H9 (cell line): ENCODE measurements at regions not wholly inside any gene's neighbourhood (a gene's known extent, or its start where the extent isn't known, plus 50 kb on each side); places are given as distances from the start of the nearest gene placed in this dataset.

Experiments used
- DNase-seq: peaks from one replicate; pipeline ENCODE4 v3.0.0-alpha.2; 2017
- H2AFZ ChIP-seq: one replicate; pipeline ENCODE4 v1.6.1; 2013; ENCODE audit warnings: mild to moderate bottlenecking, low read length, control low read depth, moderate library complexity
- H2AK5ac ChIP-seq: 2 replicates; pipeline ENCODE4 v1.6.1; 2013; ENCODE audit warnings: low read length, control low read depth, mixed read lengths; ENCODE audit not compliant: insufficient read length
- H2BK120ac ChIP-seq: one replicate; pipeline ENCODE4 v1.6.1; 2013; ENCODE audit warnings: low read depth, mild to moderate bottlenecking, low read length, control low read depth, inconsistent platforms; ENCODE audit not compliant: poor library complexity, severe bottlenecking
- H2BK12ac ChIP-seq: 2 replicates; pipeline ENCODE4 v1.6.1; 2013; ENCODE audit warnings: low read length, control low read depth, mixed read lengths, low read depth; ENCODE audit not compliant: insufficient read length
- H2BK15ac ChIP-seq: 2 replicates; pipeline ENCODE4 v1.6.1; 2013; ENCODE audit warnings: low read depth, low read length, control low read depth
- H2BK20ac ChIP-seq: one replicate; pipeline ENCODE4 v1.6.1; 2013; ENCODE audit warnings: low read depth, mild to moderate bottlenecking, low read length, control low read depth, inconsistent platforms; ENCODE audit not compliant: poor library complexity, severe bottlenecking
- H2BK5ac ChIP-seq: 2 replicates; pipeline ENCODE4 v1.6.1; 2013; ENCODE audit warnings: low read length, control low read depth, mixed read lengths; ENCODE audit not compliant: insufficient read length
- H3K14ac ChIP-seq: 2 replicates; pipeline ENCODE4 v1.6.1; 2013; ENCODE audit warnings: low read length, control low read depth; ENCODE audit not compliant: insufficient read depth
- H3K18ac ChIP-seq: 2 replicates; pipeline ENCODE4 v1.6.1; 2013; ENCODE audit warnings: low read depth, mild to moderate bottlenecking, mixed read lengths, low read length, control low read depth; ENCODE audit not compliant: insufficient read length
- H3K23ac ChIP-seq: 2 replicates; pipeline ENCODE4 v1.6.1; 2013; ENCODE audit warnings: low read length, control low read depth, mixed read lengths, low read depth; ENCODE audit not compliant: insufficient read length
- H3K23me2 ChIP-seq: 2 replicates; pipeline ENCODE4 v1.6.1; 2013; ENCODE audit warnings: low read depth, mild to moderate bottlenecking, mixed read lengths, low read length, control low read depth; ENCODE audit not compliant: insufficient read length, poor library complexity, severe bottlenecking
- H3K27ac ChIP-seq: 2 replicates; pipeline ENCODE4 v1.5.1; 2013; ENCODE audit warnings: low read length, control low read depth, mixed read lengths, low read depth; ENCODE audit not compliant: insufficient read length
- H3K27me3 ChIP-seq: 2 replicates; pipeline ENCODE4 v1.6.1; 2013; ENCODE audit warnings: low read length, control low read depth, inconsistent platforms; ENCODE audit not compliant: insufficient read depth
- H3K4ac ChIP-seq: 2 replicates; pipeline ENCODE4 v1.6.1; 2013; ENCODE audit warnings: low read depth, mild to moderate bottlenecking, control low read depth, inconsistent platforms, low read length, moderate library complexity
- H3K4me1 ChIP-seq: 2 replicates; pipeline ENCODE4 v1.6.1; 2013; ENCODE audit warnings: low read length, control low read depth, inconsistent platforms; ENCODE audit not compliant: insufficient read depth
- H3K4me2 ChIP-seq: 2 replicates; pipeline ENCODE4 v1.6.1; 2013; ENCODE audit warnings: low read length, control low read depth, mixed read lengths; ENCODE audit not compliant: insufficient read length, insufficient read depth
- H3K56ac ChIP-seq: 2 replicates; pipeline ENCODE4 v1.6.1; 2013; ENCODE audit warnings: low read depth, mild to moderate bottlenecking, mixed read lengths, low read length, control low read depth; ENCODE audit not compliant: insufficient read length
- H3K79me1 ChIP-seq: 2 replicates; pipeline ENCODE4 v1.6.1; 2013; ENCODE audit warnings: low read depth, mild to moderate bottlenecking, moderate library complexity, low read length, control low read depth, inconsistent platforms; ENCODE audit not compliant: insufficient read depth, poor library complexity, severe bottlenecking
- H3K79me2 ChIP-seq: 2 replicates; pipeline ENCODE4 v1.6.1; 2013; ENCODE audit warnings: low read length, control low read depth, inconsistent platforms; ENCODE audit not compliant: insufficient read depth
- H3K9ac ChIP-seq: 2 replicates; pipeline ENCODE4 v1.6.1; 2013; ENCODE audit warnings: low read length, control low read depth, mixed read lengths; ENCODE audit not compliant: insufficient read length; ENCODE audit errors: extremely low read depth
- H3K9me3 ChIP-seq: one replicate; pipeline ENCODE4 v1.6.1; 2013; ENCODE audit warnings: low read depth, low read length, inconsistent platforms; ENCODE audit not compliant: control insufficient read depth
- H3T11ph ChIP-seq: one replicate; pipeline ENCODE4 v1.6.1; 2013; ENCODE audit warnings: mild to moderate bottlenecking, low read length, control low read depth, inconsistent platforms
- H4K20me1 ChIP-seq: one replicate; pipeline ENCODE4 v1.6.1; 2013; ENCODE audit not compliant: control insufficient read depth, insufficient read length, insufficient read depth
- H4K5ac ChIP-seq: 2 replicates; pipeline ENCODE4 v1.6.1; 2013; ENCODE audit warnings: low read depth, mild to moderate bottlenecking, mixed read lengths, low read length, control low read depth; ENCODE audit not compliant: insufficient read length
- H4K8ac ChIP-seq: replicated peaks from 2 replicates; pipeline ENCODE4 v1.6.1; 2013; ENCODE audit warnings: low read length, control low read depth, mixed read lengths, low read depth; ENCODE audit not compliant: insufficient read length
- H4K91ac ChIP-seq: 2 replicates; pipeline ENCODE4 v1.6.1; 2013; ENCODE audit warnings: low read depth, mild to moderate bottlenecking, moderate library complexity, mixed read lengths, low read length, control low read depth; ENCODE audit not compliant: insufficient read length
- H3K27ac Mint-ChIP-seq, 3 experiments: 2 replicates in 2 of 3; 3 replicates in 1 of 3; pipeline ENCODE4 v1.8.0; 2020 to 2021; ENCODE audit warnings: mixed read lengths in 3 of 3, mild to moderate bottlenecking in 1 of 3, moderate library complexity in 1 of 3
- H3K27me3 Mint-ChIP-seq: 2 replicates; pipeline ENCODE4 v1.8.0; 2021; ENCODE audit warnings: low read depth, mild to moderate bottlenecking, moderate library complexity, mixed read lengths
- H3K36me3 Mint-ChIP-seq, 3 experiments: 2 replicates in 2 of 3; 3 replicates in 1 of 3; pipeline ENCODE4 v1.8.0; 2020 to 2021; ENCODE audit warnings: low read depth in 3 of 3, mixed read lengths in 3 of 3; ENCODE audit not compliant: insufficient read depth in 1 of 3
- H3K4me1 Mint-ChIP-seq, 2 experiments: 2 replicates each; pipeline ENCODE4 v1.8.0; 2020; ENCODE audit warnings: mixed read lengths in 2 of 2
- H3K4me3 Mint-ChIP-seq, 2 experiments: 2 replicates in 1 of 2; 3 replicates in 1 of 2; pipeline ENCODE4 v1.8.0; 2020 to 2021; ENCODE audit warnings: mild to moderate bottlenecking in 2 of 2, mixed read lengths in 2 of 2, moderate library complexity in 1 of 2
- H3K9me3 Mint-ChIP-seq, 2 experiments: 2 replicates in 1 of 2; 3 replicates in 1 of 2; pipeline ENCODE4 v1.8.0; 2020; ENCODE audit warnings: mild to moderate bottlenecking in 2 of 2, mixed read lengths in 2 of 2, moderate library complexity in 1 of 2
- CTCF ChIP-seq: fragments of 200-600 bp; sonication (generic); conservative IDR thresholded peaks from 3 replicates; pipeline ENCODE4 v1.8.0; 2021; ENCODE audit warnings: antibody characterized with exemption, mild to moderate bottlenecking
- WGBS: extraction: QIAGEN DNeasy Blood & Tissue Kit; methylation state at CpG from one replicate; pipeline ENCODE4 v1.1.7; 2013; ENCODE audit warnings: missing lambda C conversion rate, low lambda C conversion rate, mixed read lengths; ENCODE audit not compliant: insufficient read length; ENCODE audit errors: extremely low coverage; 5-methylcytosine and 5-hydroxymethylcytosine counted together

GRCh38 chr13:40469581-40470310 is 196.7 kb downstream of the FOXO1 start:
- Histone ChIP-seq H3K79me1 (no peaks in the 10 kb centered on the region), H2AK5ac (no peak overlapping the region), H2BK12ac (no peak overlapping the region), H3K23ac (no peak overlapping the region), H3K18ac (no peak overlapping the region), H3T11ph (no peak overlapping the region), H2AFZ (no peak overlapping the region), H3K79me2 (no peaks in the 10 kb centered on the region), H3K9me3 (no peaks in the 10 kb centered on the region), H3K14ac (no peak overlapping the region; the same call in 1 of the 2 replicates), H3K23me2 (no peaks in the 10 kb centered on the region), H4K5ac (no peak overlapping the region), H2BK5ac (no peak overlapping the region), H2BK120ac (no peak overlapping the region), H3K4ac (no peak overlapping the region), H3K4me2 (no peak overlapping the region), H2BK20ac (no peak overlapping the region), H4K20me1 (no peaks in the 10 kb centered on the region), H4K91ac (no peak overlapping the region), H3K4me1 (no peaks in the 10 kb centered on the region), H3K27ac (no peak overlapping the region), H2BK15ac (no peak overlapping the region), H4K8ac (no peak overlapping the region), H3K56ac (no peak overlapping the region), H3K27me3 (no peaks in the 10 kb centered on the region), H3K9ac (no peak overlapping the region)
- Mint-ChIP-seq H3K27me3 (no peaks in the 10 kb centered on the region), H3K9me3 (peaks cover 0 to 9% of the 10 kb centered on the region in 2 experiments; a peak in 2 of 5 replicates), H3K36me3 (no peaks in the 10 kb centered on the region; a peak in 2 of 7 replicates), H3K4me3 (no peak overlapping the region), H3K27ac (no peak overlapping the region; a peak in 1 of 7 replicates), H3K4me1 (peaks cover 8 to 13% of the 10 kb centered on the region in 2 experiments)
- TF ChIP-seq CTCF, result no peak
- WGBS, result no CpG with 5 or more reads among the region's 12 CpGs
- no peak for DNase-seq
